Keratinocyte (primary cell): ENCODE measurements at regions not wholly inside any gene's neighbourhood (a gene's known extent, or its start where the extent isn't known, plus 50 kb on each side); places are given as distances from the start of the nearest gene placed in this dataset.

ENCODE experiments used
- DNase-seq: peaks from one replicate; pipeline ENCODE4 v3.0.0-alpha.2; 2011; ENCODE audit warnings: low read depth, missing footprints, low spot score
- FAIRE-seq: peaks from 2 replicates; lab custom pipeline; 2011; peaks lifted over from hg19 to GRCh38; lab: Jason Lieb, UNC
- H2AFZ ChIP-seq: 2 replicates; pipeline ENCODE4 v1.6.0; 2012; ENCODE audit warnings: low read length, control low read depth, inconsistent platforms; ENCODE audit not compliant: control insufficient read depth
- H3K27ac ChIP-seq: 2 replicates; pipeline ENCODE4 v1.5.1; 2011; ENCODE audit warnings: low read length; ENCODE audit not compliant: control insufficient read depth, insufficient read depth
- H3K27me3 ChIP-seq: 3 replicates; pipeline ENCODE4 v1.6.0; 2011; ENCODE audit warnings: low read length; ENCODE audit not compliant: control insufficient read depth, insufficient read depth; ENCODE audit errors: extremely low read depth
- H3K36me3 ChIP-seq, 2 experiments: 2 replicates in 1 of 2; 3 replicates in 1 of 2; pipeline ENCODE4 v1.5.1; 2011; ENCODE audit warnings: low read length in 2 of 2, mild to moderate bottlenecking in 1 of 2; ENCODE audit not compliant: control insufficient read depth in 2 of 2, insufficient read depth in 2 of 2; ENCODE audit errors: extremely low read depth in 1 of 2
- H3K4me1 ChIP-seq: 3 replicates; pipeline ENCODE4 v1.5.1; 2011; ENCODE audit warnings: low read length; ENCODE audit not compliant: control insufficient read depth, insufficient read depth; ENCODE audit errors: extremely low read depth
- H3K4me2 ChIP-seq: 3 replicates; pipeline ENCODE4 v1.6.0; 2011; ENCODE audit warnings: low read depth, low read length; ENCODE audit not compliant: control insufficient read depth, insufficient read depth; ENCODE audit errors: extremely low read depth
- H3K4me3 ChIP-seq, 3 experiments: fragments of 200-600 bp in 1 of 3; sonication (generic) in 1 of 3; 2 replicates in 2 of 3; 3 replicates in 1 of 3; pipeline ENCODE4 v1.5.1; 2011 to 2016; ENCODE audit warnings: low read length in 3 of 3, mild to moderate bottlenecking in 3 of 3, control low read depth in 2 of 3, inconsistent platforms in 1 of 3, low read depth in 1 of 3, mixed read lengths in 1 of 3, mixed run types in 1 of 3, moderate library complexity in 1 of 3; ENCODE audit not compliant: control insufficient read depth in 2 of 3, insufficient read depth in 2 of 3; ENCODE audit errors: extremely low read depth in 1 of 3
- H3K79me2 ChIP-seq: 2 replicates; pipeline ENCODE4 v1.6.0; 2012; ENCODE audit warnings: low read length; ENCODE audit not compliant: control insufficient read depth, insufficient read depth
- H3K9ac ChIP-seq: 3 replicates; pipeline ENCODE4 v1.6.0; 2011; ENCODE audit warnings: low read length; ENCODE audit not compliant: control insufficient read depth, insufficient read depth; ENCODE audit errors: extremely low read depth
- H3K9me1 ChIP-seq: 3 replicates; pipeline ENCODE4 v1.6.0; 2011; ENCODE audit warnings: low read length; ENCODE audit not compliant: control insufficient read depth, insufficient read depth; ENCODE audit errors: extremely low read depth
- H3K9me3 ChIP-seq: 2 replicates; pipeline ENCODE4 v1.5.1; 2012; ENCODE audit warnings: low read depth, low read length; ENCODE audit not compliant: control insufficient read depth
- H4K20me1 ChIP-seq: 3 replicates; pipeline ENCODE4 v1.6.0; 2011; ENCODE audit warnings: low read length; ENCODE audit not compliant: control insufficient read depth, insufficient read depth; ENCODE audit errors: extremely low read depth
- CTCF ChIP-seq, 3 experiments: IDR thresholded peaks in 1 of 3; conservative IDR thresholded peaks in 1 of 3; optimal IDR thresholded peaks in 1 of 3; 2 replicates in 2 of 3; 3 replicates in 1 of 3; pipeline versions ENCODE3 to v1.5.1; 2011; ENCODE audit warnings: low read length in 3 of 3, mild to moderate bottlenecking in 3 of 3, moderate library complexity in 2 of 3, control low read depth in 1 of 3, inconsistent platforms in 1 of 3; ENCODE audit not compliant: insufficient read depth in 2 of 3; ENCODE audit errors: extremely low read depth in 1 of 3
- EZH2 ChIP-seq: IDR thresholded peaks from one replicate; pipeline ENCODE4 v1.6.1; 2012; ENCODE audit warnings: inconsistent platforms, mild to moderate bottlenecking, low read length, moderate library complexity
- dilution Hi-C: fragments of 300-500 bp; cut with MboI; formaldehyde crosslinking; loops from one replicate; pipeline ENCODE4 v1.7.0; 2020; ENCODE audit warnings: low sequenced_read_pairs; ENCODE audit not compliant: extremely low pct_ligation_motif_present

- no peak for FAIRE-seq
- peak overlapping the region; percentile 3 for H2AFZ ChIP-seq
- peak overlapping the region in 2 of 3 experiments; percentile 5 to 29 for H3K4me3 ChIP-seq
These were observed 85.3 kb upstream of the ZNF184 start for GRCh38 chr6:27558028-27558724.

GRCh38 chr6:27556406-27556805, 83.5 kb upstream of the ZNF184 start:
- Histone ChIP-seq H4K20me1 (no peaks in the 10 kb centered on the region), H3K27ac (no peak overlapping the region), H3K4me1 (no peaks in the 10 kb centered on the region), H3K9me1 (no peaks in the 10 kb centered on the region), H2AFZ (no peak overlapping the region), H3K27me3 (peaks cover 20% of the 10 kb centered on the region), H3K9me3 (no peaks in the 10 kb centered on the region), H3K36me3 (no peaks in the 10 kb centered on the region), H3K9ac (no peak overlapping the region), H3K79me2 (no peaks in the 10 kb centered on the region), H3K4me2 (peak overlapping the region; percentile 41), H3K4me3 (no peak overlapping the region)
- DNase-seq (no peak), FAIRE-seq (no peak)
- TF ChIP-seq EZH2 (no peak), CTCF (optimal IDR thresholded peaks at IDR 0.05 in 1 of 3, IDR thresholded peaks at IDR 0.05 in 1 of 3, conservative IDR thresholded peaks at IDR 0.05 in 1 of 3; ENCODE audit: extremely low read depth in 1 of 3, insufficient read depth in 2 of 3, low read length in 3 of 3) (no peak)
- dilution Hi-C loops, result no loop called here

More at GRCh38 chr6:27558028-27558724, 85.3 kb upstream of the ZNF184 start:
- no peaks in the 10 kb centered on the region for H3K4me1 ChIP-seq
- H3K36me3 ChIP-seq, result no peaks in the 10 kb centered on the region
- H4K20me1 ChIP-seq, result no peaks in the 10 kb centered on the region
- H3K9me1 ChIP-seq, result no peaks in the 10 kb centered on the region
- peaks cover 22% of the 10 kb centered on the region for H3K27me3 ChIP-seq
- no peaks in the 10 kb centered on the region for H3K9me3 ChIP-seq
- H3K4me2 ChIP-seq, result peak overlapping the region; percentile 20
- H3K9ac ChIP-seq, result no peak overlapping the region
- TF ChIP-seq CTCF (optimal IDR thresholded peaks at IDR 0.05 in 1 of 3, IDR thresholded peaks at IDR 0.05 in 1 of 3, conservative IDR thresholded peaks at IDR 0.05 in 1 of 3; ENCODE audit: extremely low read depth in 1 of 3, insufficient read depth in 2 of 3, low read length in 3 of 3) (no peak), EZH2 (peak; percentile 51)
- no peak for DNase-seq
- H3K27ac ChIP-seq, result no peak overlapping the region
- dilution Hi-C loops, result no loop called here
- H3K79me2 ChIP-seq, result no peaks in the 10 kb centered on the region
